Fibroblast of peridontal ligament (primary cell): ENCODE measurements at regions not wholly inside any gene's neighbourhood (a gene's known extent, or its start where the extent isn't known, plus 50 kb on each side); places are given as distances from the start of the nearest gene placed in this dataset.
"Not testable (repeated sequence)": the region's sequence is repeated elsewhere in the genome, so short reads cannot be mapped to it uniquely, and the experiment has no call there.

Experiments
- DNase-seq: peaks from one replicate; pipeline ENCODE4 v3.0.0-alpha.2; 2010; ENCODE audit errors: extremely low read depth

DNA sequence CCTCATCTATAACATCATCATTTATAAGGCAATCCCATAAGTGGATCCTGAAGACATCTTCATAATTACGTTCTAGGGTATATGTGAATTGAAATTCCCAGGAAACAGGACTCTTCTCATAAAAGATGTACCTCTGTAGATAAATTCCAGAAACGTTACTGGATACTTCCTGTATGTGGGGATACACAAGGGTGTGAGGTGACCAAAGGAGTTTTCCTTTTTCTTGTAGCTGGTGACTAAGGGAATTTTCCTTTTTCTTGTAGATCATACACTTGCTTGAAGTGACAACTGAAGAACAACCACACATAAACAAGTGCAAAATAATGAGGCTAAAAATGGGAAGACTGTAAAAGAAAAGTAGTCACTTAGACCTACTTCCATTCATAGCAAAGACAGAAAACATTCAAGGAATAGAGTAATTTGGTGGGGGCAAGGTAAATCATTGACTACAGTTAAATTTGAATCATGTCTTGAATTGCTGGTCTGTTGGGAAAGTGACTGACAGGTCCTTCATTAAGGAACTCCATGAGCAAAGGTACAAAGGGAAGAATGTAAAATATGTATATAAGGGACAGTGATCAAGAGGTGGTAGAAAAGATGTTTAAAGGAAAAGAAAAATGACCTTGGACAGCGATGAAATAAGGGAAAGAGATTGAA lies 53.2 kb upstream of the UBE2E3 start:
- DNase-seq, result no peak

DNA sequence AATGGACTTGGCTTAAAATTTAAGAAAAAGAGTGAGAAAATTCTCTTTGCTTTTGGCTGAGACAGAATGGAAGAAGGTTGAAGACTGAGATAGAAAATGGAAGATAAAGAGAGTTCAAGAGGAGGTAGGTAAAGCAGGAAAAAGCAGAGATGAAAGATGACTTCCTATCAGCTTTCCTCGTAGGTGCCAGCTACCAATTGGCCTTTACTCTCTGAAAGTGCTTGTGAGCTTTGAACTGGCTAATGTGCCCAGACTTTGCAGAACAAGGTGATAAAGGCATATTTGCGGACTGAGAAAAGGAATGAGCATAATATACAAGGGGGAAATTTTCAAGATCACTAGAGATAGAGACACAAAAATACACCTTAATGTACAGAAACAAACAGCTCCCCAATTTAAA lies 54.7 kb upstream of the UBE2E3 start:
- no peak for DNase-seq

DNA sequence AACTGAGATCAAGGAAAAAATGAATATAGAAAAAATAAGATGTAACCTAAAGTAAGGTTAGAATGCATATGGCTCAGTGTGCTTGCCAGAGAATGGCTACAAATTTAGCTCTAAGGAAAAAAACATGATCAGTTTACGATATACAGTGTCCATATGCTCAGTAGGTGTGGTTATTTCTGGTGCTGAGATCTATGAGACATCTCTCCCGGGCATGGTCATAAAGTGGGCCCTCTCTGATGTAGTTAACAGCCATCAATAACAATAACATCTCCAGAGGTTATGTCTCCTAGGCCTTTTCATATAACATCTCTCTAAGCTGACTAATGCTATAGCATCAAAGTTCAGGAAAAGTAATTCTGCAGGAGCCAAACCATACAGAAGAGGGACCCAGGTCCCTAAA lies 56.3 kb upstream of the UBE2E3 start:
- no peak for DNase-seq

DNA sequence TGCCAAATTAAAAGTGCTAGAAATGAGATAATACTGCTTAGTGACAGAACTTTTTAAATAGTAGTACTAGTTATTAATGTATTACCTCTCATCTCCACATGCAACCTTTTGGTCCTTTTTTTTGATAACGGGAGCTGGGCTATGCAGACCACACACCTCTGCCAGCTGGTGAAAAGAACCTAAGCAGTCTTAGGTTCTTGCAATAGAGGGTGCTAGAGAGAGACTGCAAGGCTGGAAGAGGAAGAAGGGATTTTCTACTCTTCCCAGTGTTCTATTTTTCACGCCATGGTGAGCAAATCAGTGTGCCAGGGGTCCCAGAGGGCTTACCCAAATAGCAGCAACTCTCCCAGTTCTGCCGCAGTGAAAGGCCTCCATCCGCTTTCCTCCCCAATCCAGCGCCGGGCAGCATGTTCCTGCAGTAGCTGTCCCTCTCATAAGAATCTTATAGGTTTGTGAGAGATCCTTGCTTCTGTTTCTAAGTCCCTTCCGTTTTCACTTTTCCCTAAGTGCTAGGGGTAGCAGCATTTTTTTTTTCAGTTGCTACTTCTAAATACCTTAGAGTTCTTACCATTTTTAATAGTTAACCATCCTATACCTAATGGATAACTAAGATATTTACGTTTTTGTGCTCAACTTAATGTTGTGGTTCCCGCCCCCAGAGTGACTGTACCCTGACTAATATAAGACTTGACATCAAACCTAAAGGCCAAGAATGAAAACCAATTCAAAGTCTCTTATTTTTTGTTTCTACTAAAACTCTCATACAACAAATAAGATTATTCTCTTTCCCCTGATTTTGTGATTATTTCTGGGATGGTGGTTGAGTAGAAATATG lies 69.4 kb upstream of the UBE2E3 start:
- DNase-seq, result peak; percentile 4

DNA sequence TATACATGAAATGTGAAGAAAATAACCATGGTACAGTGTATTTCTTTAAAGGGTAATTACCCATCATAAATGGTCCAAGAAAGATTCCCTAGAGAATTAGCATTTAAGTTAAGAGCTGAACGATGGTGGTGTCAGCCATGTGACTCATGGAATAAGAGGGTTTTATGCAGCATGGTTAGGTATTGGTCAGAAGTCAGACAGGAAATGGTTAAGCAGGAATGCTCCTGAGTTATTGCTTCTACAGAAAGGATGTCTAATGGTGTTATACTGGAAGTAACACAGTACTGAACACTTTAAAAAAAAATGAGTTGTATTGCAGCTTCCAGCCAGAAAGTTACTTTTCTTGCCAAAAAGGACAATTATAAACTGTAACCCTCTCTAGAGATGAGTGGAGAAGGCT lies 72.7 kb upstream of the UBE2E3 start:
- peak; percentile 44 for DNase-seq

DNA sequence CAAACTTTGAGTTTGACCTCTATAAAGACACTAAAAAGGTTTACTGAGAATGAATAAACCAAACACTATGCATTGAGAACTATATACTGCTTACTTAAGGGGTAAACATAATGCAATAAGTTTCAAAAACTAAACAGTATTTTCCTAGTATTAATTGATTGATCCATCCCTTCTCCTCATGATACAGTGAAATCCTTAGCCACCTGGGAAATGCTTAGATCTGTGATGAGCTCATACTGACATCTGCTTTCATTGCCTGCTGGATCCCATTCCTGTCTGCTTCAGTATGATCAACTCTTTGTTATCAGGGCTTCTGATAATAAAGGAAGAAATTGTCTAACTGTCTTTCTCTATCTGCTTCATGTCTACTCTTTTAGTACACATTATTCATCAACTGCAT lies 74.9 kb upstream of the UBE2E3 start:
- no peak for DNase-seq

DNA sequence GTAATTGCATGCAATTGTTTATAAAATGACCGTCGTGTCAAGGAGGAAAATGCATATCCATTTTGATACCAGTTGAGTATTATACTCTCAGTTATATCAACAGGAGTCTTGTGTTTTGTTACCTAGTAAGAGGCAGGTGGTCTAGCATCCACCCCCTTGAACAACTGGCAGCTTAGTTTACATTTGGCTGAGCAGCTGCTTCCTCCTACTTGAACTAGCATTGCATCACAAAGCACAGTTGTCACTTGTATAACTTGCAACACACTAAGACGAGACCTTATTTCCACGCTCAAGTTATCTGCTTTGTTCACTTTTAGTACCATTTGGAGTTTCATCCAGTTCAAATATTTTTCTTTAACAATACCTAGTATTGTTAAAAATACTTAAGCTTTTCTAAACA lies 75.4 kb upstream of the UBE2E3 start:
- DNase-seq, result no peak

DNA sequence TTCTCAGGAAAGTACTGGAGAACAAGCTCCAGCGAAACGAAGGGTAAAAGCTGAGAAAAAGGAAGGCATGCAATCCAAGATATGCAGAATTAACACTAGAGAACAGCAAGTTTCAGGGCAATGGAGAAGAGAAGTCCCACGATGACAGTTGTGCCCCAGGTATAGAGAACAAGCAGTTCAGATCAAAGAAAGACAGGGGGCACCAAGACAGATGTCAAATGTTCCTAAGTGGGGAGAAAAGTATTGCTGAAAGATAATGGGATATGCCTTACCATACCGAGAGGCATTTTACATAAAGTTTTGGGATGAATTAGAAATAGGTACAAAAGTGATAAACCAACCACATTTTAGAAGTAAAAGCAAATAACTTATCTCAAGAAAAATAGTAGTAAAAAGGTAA lies 79.1 kb upstream of the UBE2E3 start:
- no peak for DNase-seq

DNA sequence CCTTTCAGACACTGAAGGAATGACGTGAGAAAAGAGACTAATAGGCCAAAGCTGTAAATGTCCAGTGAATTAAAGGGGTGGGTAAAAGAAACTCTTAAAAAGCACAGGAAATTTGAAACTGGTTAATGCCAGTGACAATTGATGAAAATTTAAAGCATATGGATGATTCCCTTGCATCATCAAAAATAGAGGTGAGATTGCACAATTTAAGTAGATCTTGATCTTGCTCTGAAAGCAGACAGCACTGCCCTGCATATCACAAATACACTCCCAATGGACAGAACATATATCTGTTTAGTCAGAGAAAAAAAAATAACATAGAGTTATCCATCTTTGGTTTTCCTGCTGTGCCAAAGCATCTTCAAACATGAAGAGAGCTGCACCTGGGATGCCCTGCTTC lies 86.7 kb upstream of the UBE2E3 start:
- no peak for DNase-seq

DNA sequence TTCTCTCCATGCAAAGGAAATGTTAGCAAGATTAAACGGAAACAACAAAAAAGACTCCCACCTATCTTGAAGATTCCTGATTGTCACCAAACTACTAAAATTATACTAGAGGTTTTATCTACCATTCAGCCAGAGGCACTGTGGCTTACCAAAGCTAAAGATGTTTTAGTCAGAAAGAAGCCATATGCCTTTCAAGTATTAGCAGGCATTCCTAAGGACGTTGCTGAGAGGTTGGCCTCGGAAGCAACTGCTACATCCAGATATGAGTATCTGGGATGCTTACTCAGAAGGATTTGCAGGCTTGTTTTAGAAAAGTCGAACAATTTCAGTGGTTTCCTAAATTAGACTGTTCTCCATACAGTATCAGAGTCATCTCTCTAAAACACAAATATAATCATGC lies 88.3 kb upstream of the UBE2E3 start:
- no peak for DNase-seq

DNA sequence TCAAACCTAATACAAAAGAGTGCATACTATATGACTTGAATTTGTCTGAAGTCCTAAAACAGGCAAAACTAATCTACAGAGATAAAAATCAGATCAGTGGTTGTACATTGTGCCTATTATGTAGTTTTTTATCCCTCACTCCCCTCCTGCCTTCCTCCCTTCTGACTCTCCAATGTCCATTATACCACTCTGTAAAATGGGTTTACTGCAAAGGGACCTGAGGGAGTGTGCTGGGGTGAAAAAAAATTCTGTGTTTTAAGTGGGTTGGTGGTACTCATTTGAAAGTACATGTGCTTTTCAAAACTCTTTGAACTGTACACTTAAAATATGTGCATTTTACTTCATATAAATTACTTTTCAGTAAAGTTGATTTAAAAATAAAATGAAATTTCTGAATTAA lies 89.0 kb upstream of the UBE2E3 start:
- DNase-seq, result no peak

DNA sequence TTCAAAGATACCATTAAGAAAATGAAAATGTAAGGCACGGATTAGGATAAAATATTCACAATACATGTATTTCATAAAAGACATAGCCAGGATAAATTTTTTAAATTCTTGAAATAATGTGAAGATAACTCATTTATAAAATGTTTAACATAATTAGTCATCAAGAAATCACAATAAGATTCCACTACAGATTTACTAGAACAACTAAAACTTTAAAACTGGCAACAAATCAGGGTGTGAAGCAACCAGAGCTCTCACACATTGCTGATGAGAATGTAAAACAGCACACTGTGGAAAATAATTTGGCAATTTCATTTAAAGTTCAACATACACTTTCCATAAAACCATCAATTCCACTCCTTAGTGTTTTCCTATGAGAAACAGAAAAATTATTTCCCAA lies 89.6 kb upstream of the UBE2E3 start:
- peak; percentile 6 for DNase-seq

DNA sequence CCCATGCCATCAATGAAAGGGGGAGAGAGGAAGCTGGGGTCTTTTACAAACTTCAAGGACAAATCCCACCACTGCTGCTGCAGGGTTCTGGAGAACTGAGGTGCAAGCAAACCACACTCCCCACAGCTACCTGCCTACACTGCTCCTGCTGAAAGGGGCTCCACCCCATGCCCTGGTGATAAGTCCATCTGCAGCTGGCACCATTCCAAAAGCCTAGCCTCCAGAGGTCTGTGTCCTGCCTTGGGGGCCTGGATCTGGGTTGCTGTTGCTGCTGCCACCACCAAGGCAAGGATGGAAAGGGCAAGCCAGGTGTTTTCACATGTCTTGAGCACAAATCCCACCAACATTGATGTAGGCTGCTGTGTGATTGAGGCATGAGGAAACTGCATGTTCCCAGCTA lies 97.4 kb upstream of the UBE2E3 start:
- DNase-seq, result no peak

DNA sequence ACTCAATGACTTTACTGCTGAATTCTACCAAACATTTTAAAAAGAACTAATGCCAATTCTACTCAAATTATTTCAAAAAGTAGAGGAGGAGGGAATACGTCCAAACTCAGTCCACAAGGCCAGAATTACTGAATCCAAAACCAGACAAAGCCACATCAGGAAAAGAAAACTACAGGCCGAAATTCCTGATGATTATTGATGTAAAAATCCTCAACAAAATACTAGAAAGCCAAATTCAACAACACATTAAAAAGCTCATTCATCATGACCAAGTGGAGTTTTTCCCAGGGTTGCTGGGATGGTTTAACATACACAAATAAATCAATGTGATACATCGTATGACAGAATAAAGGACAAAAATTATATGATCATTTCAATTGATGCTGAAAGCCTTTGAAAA lies 103.9 kb upstream of the UBE2E3 start:
- peak; percentile 54 for DNase-seq

DNA sequence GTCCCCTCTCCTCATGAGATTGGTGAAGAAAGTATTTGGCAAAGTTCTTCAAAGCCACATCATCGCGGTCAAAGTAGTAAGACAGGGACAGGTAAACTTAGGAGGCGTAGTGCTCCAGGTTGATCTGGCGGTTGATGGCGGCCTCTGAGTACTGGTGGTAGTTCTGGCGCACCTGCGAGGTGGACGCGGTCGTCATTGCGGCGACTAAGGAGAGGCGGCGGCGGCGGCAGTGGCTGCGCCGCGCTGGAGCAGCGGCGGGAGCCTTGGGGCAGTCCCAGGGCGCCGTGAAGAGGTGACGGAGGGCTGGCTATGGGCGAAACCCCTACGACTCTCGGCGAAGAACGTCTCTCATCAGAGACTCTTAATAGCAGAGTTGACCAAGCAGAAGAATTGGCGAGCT lies 107.2 kb upstream of the UBE2E3 start:
- no peak for DNase-seq

DNA sequence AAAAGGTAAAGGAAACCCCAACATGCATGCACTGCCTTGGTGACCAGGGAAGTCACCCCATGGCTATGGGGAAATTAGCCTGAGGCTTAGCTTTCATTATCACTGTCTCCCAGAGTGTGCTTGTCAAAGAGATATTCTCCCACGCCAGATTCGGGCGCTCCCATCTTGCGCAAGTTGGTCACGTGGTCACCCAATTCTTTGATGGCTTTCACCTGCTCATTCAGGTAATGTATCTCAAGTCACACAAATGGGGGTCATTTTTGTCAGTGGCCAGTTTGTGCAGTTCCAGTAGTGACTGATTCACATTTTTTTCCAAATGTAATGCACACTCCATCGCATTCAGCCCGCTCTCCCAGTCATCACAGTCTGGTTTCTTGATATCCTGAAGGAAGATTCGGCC lies 107.6 kb upstream of the UBE2E3 start:
- not testable (repeated sequence) for DNase-seq

DNA sequence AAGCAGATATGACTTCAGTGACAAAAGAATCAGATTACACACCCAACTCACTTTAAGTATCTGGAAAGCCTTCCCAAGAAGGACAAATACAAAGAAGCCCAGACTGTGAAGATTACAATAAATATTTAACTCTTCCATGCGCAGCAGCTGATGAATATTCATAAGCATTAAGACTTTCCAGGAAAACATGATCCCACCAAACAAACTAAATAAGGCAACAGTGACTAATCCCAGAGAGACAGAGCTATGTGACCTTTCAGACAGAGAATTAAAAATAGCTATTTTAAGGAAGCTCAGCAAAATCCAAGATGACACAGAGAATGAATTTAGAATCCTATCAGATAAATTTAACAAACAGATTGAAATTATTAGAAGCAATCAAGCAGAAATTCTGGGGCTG lies 108.2 kb upstream of the UBE2E3 start:
- DNase-seq, result peak; percentile 42

DNA sequence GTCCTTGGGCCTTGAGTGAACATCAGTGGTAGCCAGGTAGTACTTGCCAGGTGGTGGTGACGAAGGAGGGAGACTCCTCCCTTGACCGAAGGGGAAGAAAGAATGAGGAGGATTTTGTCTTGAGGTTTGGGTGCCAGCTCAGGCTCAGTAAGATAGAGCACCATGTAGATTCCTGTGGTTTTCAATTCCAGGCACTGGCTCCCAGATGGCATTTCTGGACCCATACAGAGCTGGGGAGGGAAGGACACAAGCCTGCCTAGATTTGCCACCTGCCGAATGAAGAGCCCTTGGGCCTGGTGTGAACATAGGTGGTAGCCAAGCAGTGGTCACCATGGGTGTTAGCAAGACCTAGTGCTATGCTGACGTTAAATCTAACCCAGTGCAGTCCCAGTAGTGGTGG lies 108.8 kb upstream of the UBE2E3 start:
- DNase-seq, result no peak

DNA sequence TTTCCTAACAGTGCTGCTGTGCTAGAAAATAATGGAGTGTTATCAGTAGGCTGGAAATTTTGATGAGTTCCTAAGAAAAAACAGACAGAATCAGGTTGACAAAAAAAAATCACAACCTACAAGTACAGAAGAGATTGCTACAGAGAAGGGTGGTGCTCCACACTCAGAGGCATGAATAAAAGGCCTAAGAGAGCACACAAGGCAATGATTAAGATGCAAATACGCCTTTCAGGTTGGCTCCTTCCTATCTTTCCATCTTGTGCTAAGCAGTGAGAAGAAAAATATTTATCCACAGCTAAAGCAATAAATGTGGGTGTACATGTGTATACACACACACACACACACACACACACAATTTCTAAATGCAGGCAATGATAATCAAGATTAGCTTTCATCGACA lies 130.6 kb upstream of the UBE2E3 start:
- DNase-seq, result no peak

DNA sequence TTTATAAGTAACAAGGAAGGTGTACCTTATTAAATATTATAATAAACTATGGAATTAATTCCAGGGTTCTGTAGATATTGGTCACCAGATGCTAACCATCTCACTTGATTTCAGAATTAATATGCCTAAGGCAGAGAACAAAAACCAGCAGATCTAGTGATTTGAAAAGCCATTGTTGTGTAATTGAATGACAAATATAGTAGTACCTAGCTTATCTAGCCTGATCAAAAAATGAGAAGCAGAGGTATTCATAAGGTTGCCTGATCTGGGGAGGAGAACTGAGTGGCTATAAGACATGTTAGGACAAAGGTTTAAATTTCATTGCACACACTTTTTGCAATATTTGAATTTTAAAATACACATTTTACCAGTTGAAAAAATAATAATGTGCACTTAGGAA lies 132.0 kb upstream of the UBE2E3 start:
- no peak for DNase-seq

DNA sequence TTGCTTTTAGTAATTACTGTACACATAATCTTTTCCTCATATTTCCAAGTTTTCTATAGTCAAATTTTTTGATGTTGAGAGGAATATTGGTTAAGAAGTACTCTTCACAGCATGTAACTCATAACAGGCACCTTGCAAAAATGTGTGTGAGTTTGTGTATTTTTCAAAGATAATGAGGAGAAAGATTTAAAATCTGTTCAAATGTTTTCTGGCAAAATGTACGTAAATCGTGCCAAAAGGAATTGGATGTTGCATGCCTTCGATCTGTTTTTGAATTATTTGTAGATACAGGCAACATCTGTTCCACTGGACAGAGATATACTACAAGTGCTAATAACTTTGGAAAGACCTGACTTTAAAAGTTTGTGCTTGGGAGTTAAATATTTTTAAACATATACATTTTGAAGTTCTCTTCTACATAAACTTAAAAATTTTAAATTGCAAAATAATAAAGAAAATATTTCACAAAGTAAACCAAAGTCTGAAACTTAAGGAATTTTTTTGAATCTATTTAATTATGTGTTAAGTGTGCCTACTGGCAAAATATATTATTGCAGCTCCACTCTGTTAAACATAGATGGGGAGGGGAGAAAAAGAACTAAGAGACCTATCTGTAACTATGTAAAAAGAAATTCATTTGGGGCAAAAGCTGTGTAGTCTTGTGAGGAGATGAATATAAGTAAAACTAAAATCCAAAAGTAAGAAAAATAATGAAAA lies 133.5 kb upstream of the UBE2E3 start:
- DNase-seq, result no peak

DNA sequence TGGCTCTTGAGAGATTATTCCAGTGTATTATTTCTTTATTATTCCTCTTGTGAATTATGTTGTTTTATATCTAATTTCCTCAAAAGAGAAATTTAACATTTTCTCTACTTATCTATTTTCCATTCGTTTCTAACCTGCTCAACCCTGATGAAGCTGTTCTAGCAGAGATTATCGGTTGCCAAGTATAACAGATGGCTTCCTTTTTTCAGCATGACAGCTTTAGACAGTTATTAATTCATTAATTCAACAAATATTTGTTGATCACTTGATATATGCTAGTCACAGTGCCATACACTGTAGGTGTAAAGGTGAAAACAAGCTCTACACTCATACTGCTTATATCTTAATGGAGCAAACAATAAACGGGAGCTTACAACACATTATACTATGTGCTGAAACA lies 137.9 kb upstream of the UBE2E3 start:
- no peak for DNase-seq

DNA sequence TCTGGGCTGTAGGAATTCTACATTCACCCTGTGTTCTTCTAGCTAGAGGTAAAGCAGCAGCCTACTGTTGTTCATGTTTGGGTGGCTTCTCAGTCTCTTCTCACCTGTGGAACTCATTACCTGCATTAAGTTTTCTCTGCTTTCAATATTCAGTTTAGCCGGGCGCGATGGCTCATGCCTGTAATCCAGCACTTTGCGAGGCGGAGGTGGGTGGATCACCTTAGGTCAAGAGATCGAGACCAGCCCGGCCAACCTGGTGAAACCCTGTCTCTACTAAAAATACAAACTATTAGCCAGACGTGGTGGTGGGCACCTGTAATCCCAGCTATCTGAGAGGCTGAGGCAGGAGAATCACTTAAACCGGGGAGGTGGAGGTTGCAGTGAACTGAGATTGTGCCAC lies 139.8 kb upstream of the UBE2E3 start:
- DNase-seq, result no peak
